H7 (cell line): ENCODE measurements at regions not wholly inside any gene's neighbourhood (a gene's known extent, or its start where the extent isn't known, plus 50 kb on each side); places are given as distances from the start of the nearest gene placed in this dataset.

ENCODE experiments used
- DNase-seq: peaks from one replicate; pipeline ENCODE4 v3.0.0; 2012
- H3K27me3 ChIP-seq: 2 replicates; pipeline ENCODE4 v1.6.0; 2011; ENCODE audit warnings: mild to moderate bottlenecking, low read length; ENCODE audit not compliant: control insufficient read depth, insufficient read depth
- H3K36me3 ChIP-seq: replicated peaks from 2 replicates; pipeline ENCODE4 v1.5.1; 2011; ENCODE audit warnings: low read length; ENCODE audit not compliant: control insufficient read depth, insufficient read depth
- H3K4me3 ChIP-seq: 2 replicates; pipeline ENCODE4 v1.5.1; 2011; ENCODE audit warnings: low read depth, mild to moderate bottlenecking, control low read depth, low read length, moderate library complexity; ENCODE audit not compliant: insufficient read depth

GRCh38 chr5:25641124-25641523 lies 996.3 kb upstream of the CDH10 start:
- no peak for DNase-seq
- H3K4me3 ChIP-seq: no peak overlapping the region

GRCh38 chr5:25619273-25619672 lies 974.5 kb upstream of the CDH10 start:
- Histone ChIP-seq H3K36me3 (no peaks in the 10 kb centered on the region), H3K4me3 (no peak overlapping the region), H3K27me3 (no peaks in the 10 kb centered on the region)
- DNase-seq: no peak

More at GRCh38 chr5:25641124-25641523, 996.3 kb upstream of the CDH10 start:
- Histone ChIP-seq H3K36me3 (no peaks in the 10 kb centered on the region), H3K27me3 (no peaks in the 10 kb centered on the region)

- no peaks in the 10 kb centered on the region for H3K36me3 ChIP-seq
- no peaks in the 10 kb centered on the region for H3K27me3 ChIP-seq
- no peak overlapping the region for H3K4me3 ChIP-seq
- no peak for DNase-seq
Observed at GRCh38 chr5:25618821-25619220, 974.0 kb upstream of the CDH10 start.

- H3K27me3 ChIP-seq: no peaks in the 10 kb centered on the region
- H3K4me3 ChIP-seq: no peak overlapping the region
- no peak for DNase-seq
- H3K36me3 ChIP-seq: no peaks in the 10 kb centered on the region
Observed at GRCh38 chr5:25614466-25614865, 969.7 kb upstream of the CDH10 start.

- Histone ChIP-seq H3K4me3 (no peak overlapping the region), H3K27me3 (no peaks in the 10 kb centered on the region), H3K36me3 (no peaks in the 10 kb centered on the region)
- no peak for DNase-seq
Observed at GRCh38 chr5:25604681-25605080, 959.9 kb upstream of the CDH10 start.

- DNase-seq: no peak
- Histone ChIP-seq H3K4me3 (no peak overlapping the region), H3K27me3 (no peaks in the 10 kb centered on the region), H3K36me3 (no peaks in the 10 kb centered on the region)
Observed at GRCh38 chr5:25579111-25579510, 934.3 kb upstream of the CDH10 start.

GRCh38 chr5:25573691-25574090 lies 928.9 kb upstream of the CDH10 start:
- no peak overlapping the region for H3K4me3 ChIP-seq
- DNase-seq: peak; percentile 2
- H3K36me3 ChIP-seq: no peaks in the 10 kb centered on the region
- H3K27me3 ChIP-seq: no peaks in the 10 kb centered on the region

GRCh38 chr5:25570067-25570583 lies 925.3 kb upstream of the CDH10 start:
- Histone ChIP-seq H3K4me3 (0 out of 2 replicates have a peak overlapping the region, but pooled peaks have one; percentile 9), H3K27me3 (no peaks in the 10 kb centered on the region), H3K36me3 (no peaks in the 10 kb centered on the region)
- DNase-seq: no peak

- no peak for DNase-seq
- Histone ChIP-seq H3K27me3 (no peaks in the 10 kb centered on the region), H3K4me3 (no peak overlapping the region), H3K36me3 (no peaks in the 10 kb centered on the region)
Observed at GRCh38 chr5:25568989-25569625, 924.3 kb upstream of the CDH10 start.

- DNase-seq: no peak
- no peaks in the 10 kb centered on the region for H3K36me3 ChIP-seq
- no peak overlapping the region for H3K4me3 ChIP-seq
- no peaks in the 10 kb centered on the region for H3K27me3 ChIP-seq
Observed at GRCh38 chr5:25568294-25568693, 923.5 kb upstream of the CDH10 start.

GRCh38 chr5:25567881-25568280 lies 923.1 kb upstream of the CDH10 start:
- no peak overlapping the region for H3K4me3 ChIP-seq
- no peak for DNase-seq
- no peaks in the 10 kb centered on the region for H3K36me3 ChIP-seq
- no peaks in the 10 kb centered on the region for H3K27me3 ChIP-seq

GRCh38 chr5:25562656-25563055 lies 917.9 kb upstream of the CDH10 start:
- Histone ChIP-seq H3K4me3 (no peak overlapping the region), H3K27me3 (no peaks in the 10 kb centered on the region), H3K36me3 (no peaks in the 10 kb centered on the region)

GRCh38 chr5:25554077-25554476 lies 909.3 kb upstream of the CDH10 start:
- H3K27me3 ChIP-seq: no peaks in the 10 kb centered on the region
- no peaks in the 10 kb centered on the region for H3K36me3 ChIP-seq
- no peak overlapping the region for H3K4me3 ChIP-seq
- peak; percentile 6 for DNase-seq

More at GRCh38 chr5:25562656-25563055, 917.9 kb upstream of the CDH10 start:
- DNase-seq: no peak

GRCh38 chr5:25552871-25553481 lies 908.2 kb upstream of the CDH10 start:
- no peaks in the 10 kb centered on the region for H3K36me3 ChIP-seq
- H3K4me3 ChIP-seq: no peak overlapping the region
- no peak for DNase-seq
- H3K27me3 ChIP-seq: no peaks in the 10 kb centered on the region

- no peak overlapping the region for H3K4me3 ChIP-seq
- DNase-seq: no peak
- no peaks in the 10 kb centered on the region for H3K36me3 ChIP-seq
- H3K27me3 ChIP-seq: no peaks in the 10 kb centered on the region
Observed at GRCh38 chr5:25550793-25551192, 906.0 kb upstream of the CDH10 start.
